Esophagus squamous epithelium (tissue), 5 donors: ENCODE measurements at regions not wholly inside any gene's neighbourhood (a gene's known extent, or its start where the extent isn't known, plus 50 kb on each side); places are given as distances from the start of the nearest gene placed in this dataset.

ENCODE experiments used
- DNase-seq: peaks from one replicate; lab custom pipeline; 2025; lab: John Stamatoyannopoulos, UW
- H3K27ac ChIP-seq, 4 donors: fragments of 200-600 bp; sonication (generic); one replicate each; pipeline ENCODE4 v1.5.1; 2016 to 2019; ENCODE audit warnings: mild to moderate bottlenecking in 1 of 4
- H3K27me3 ChIP-seq, 4 donors: fragments of 200-600 bp; sonication (generic); 1 replicate in 3 of 4; 2 replicates in 1 of 4; pipeline versions ENCODE4 v1.5.1 to v1.6.0; 2017 to 2021; ENCODE audit warnings: antibody characterized with exemption in 1 of 4
- H3K36me3 ChIP-seq, 3 donors: fragments of 200-600 bp; sonication (generic); one replicate each; pipeline ENCODE4 v1.5.1; 2016 to 2019
- H3K4me1 ChIP-seq, 3 donors: fragments of 200-600 bp; sonication (generic); one replicate each; pipeline ENCODE4 v1.5.1; 2017 to 2019
- H3K4me3 ChIP-seq, 4 donors: fragments of 200-600 bp; sonication (generic); 1 replicate in 3 of 4; 2 replicates in 1 of 4; pipeline ENCODE4 v1.5.1; 2016 to 2019; ENCODE audit warnings: mild to moderate bottlenecking in 2 of 4, moderate library complexity in 1 of 4
- H3K9me3 ChIP-seq, 3 donors: fragments of 200-600 bp; sonication (generic); one replicate each; pipeline ENCODE4 v1.5.1; 2016 to 2019
- POLR2A ChIP-seq, 4 donors: fragments of 450-650 bp; IDR thresholded peaks; one replicate each; pipeline ENCODE4 v1.6.1; 2017; ENCODE audit warnings: antibody characterized with exemption in 4 of 4, mild to moderate bottlenecking in 4 of 4, moderate library complexity in 3 of 4
- WGBS, 2 donors: methylation state at CpG; one replicate each; pipeline ENCODE4 v1.1.5; 2018; 5-methylcytosine and 5-hydroxymethylcytosine counted together
- intact Hi-C: fragments of 100-400 bp; cut with DNase I; formaldehyde crosslinking; loops from one replicate; pipeline ENCODE4 v1.15.0; 2022
- TF ChIP-seq, protein P1 (sequence below), 6 experiments: fragments of 450-650 bp in 4 of 6; fragments of 200-600 bp in 2 of 6; sonication (generic) in 2 of 6; IDR thresholded peaks; one replicate each; pipeline ENCODE4 v1.5.1; 2016 to 2019; ENCODE audit warnings: antibody characterized with exemption in 6 of 6, mild to moderate bottlenecking in 4 of 6, moderate library complexity in 4 of 6
- donor health status: DM: yes; HTN: yes; CAD: no.

- peaks cover 0 to 27% (median 18%) of the 10 kb centered on the region in 3 donors for H3K4me1 ChIP-seq
- no peak for TF ChIP-seq POLR2A (IDR thresholded peaks at IDR 0.05)
- TF ChIP-seq, protein P1, sequence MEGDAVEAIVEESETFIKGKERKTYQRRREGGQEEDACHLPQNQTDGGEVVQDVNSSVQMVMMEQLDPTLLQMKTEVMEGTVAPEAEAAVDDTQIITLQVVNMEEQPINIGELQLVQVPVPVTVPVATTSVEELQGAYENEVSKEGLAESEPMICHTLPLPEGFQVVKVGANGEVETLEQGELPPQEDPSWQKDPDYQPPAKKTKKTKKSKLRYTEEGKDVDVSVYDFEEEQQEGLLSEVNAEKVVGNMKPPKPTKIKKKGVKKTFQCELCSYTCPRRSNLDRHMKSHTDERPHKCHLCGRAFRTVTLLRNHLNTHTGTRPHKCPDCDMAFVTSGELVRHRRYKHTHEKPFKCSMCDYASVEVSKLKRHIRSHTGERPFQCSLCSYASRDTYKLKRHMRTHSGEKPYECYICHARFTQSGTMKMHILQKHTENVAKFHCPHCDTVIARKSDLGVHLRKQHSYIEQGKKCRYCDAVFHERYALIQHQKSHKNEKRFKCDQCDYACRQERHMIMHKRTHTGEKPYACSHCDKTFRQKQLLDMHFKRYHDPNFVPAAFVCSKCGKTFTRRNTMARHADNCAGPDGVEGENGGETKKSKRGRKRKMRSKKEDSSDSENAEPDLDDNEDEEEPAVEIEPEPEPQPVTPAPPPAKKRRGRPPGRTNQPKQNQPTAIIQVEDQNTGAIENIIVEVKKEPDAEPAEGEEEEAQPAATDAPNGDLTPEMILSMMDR (IDR thresholded peaks at IDR 0.05) = no peak
- no peaks in the 10 kb centered on the region for H3K36me3 ChIP-seq
- intact Hi-C loops = no loop called here
- H3K9me3 ChIP-seq = no peaks in the 10 kb centered on the region
- H3K27me3 ChIP-seq = no peaks in the 10 kb centered on the region
- H3K4me3 ChIP-seq = no peak overlapping the region
- H3K27ac ChIP-seq = no peak overlapping the region
- DNase-seq = no peak
Measured at GRCh38 chr5:67974471-67974870, 241.1 kb upstream of the PIK3R1 start.

DNA sequence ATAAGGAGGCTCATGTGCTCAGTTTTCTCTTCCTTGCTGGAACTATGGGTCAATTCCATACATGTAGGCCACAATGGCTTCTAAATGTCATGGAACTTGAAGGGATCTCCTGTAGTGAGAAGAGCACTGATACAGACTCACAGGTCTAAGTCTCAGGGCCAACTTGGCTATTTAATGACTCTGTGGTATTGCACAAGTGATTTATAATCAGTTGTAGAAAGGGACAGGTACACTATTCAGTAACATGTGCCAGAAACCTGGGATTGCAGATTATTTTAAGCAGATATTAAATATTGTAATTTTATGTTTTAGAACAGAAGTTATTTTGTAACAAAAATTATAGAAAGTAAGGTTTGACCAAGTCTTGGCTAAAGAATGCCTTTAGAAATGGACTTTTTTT is 241.5 kb upstream of the PIK3R1 start:
- Histone ChIP-seq H3K36me3 (no peaks in the 10 kb centered on the region), H3K9me3 (no peaks in the 10 kb centered on the region), H3K4me3 (no peak overlapping the region), H3K27me3 (no peaks in the 10 kb centered on the region), H3K27ac (no peak overlapping the region), H3K4me1 (peaks cover 0 to 27% (median 18%) of the 10 kb centered on the region in 3 donors)
- intact Hi-C loops = no loop called here
- no peak for TF ChIP-seq POLR2A (IDR thresholded peaks at IDR 0.05)
- TF ChIP-seq, protein P1 (IDR thresholded peaks at IDR 0.05) = no peak
- DNase-seq = no peak

DNA sequence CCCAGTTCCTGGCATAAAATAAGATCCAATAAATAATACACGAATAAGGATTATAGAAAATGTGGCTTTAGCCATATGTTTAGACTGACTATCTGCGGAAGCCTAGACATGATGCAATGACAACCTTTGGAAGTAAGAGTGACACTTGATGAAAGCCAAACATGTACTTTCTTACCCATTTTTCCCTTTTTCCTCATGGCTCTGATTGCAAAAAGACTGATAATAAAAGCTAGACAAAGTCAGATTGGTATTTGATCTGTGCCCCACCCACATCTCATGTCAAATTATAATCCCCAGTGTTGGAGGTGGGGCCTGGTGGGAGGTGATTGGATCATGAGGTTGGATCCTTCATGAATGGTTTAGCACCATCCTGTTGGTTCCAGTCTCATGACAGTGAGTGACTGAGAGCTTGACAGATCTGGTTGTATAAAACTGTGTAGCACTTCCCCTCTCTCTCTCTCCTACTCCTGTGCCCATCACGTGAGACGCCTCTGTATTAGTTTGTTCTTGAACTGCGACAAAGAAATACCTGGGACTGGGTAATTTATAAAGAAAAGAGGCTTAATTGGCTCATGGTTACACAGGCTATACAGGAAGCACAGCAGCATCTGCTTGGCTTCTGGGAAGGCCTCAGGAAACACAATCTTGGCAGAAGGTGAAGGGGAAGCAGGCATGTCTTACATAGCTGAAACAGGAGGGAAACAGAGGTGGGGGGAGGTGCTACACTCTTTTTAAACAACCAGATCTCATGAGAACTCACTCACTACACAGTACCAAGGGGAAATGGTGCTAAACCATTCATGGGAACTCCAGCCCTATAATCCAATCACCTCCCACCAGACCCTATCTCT is 243.4 kb upstream of the PIK3R1 start:
- Histone ChIP-seq H3K4me3 (no peak overlapping the region), H3K27me3 (no peaks in the 10 kb centered on the region), H3K9me3 (no peaks in the 10 kb centered on the region), H3K27ac (peak overlapping the region in 3 of 4 donors; percentile 49 to 77 (median 65)), H3K36me3 (no peaks in the 10 kb centered on the region), H3K4me1 (peaks cover 0 to 27% (median 18%) of the 10 kb centered on the region in 3 donors)
- no peak for TF ChIP-seq POLR2A (IDR thresholded peaks at IDR 0.05)
- TF ChIP-seq, protein P1 (IDR thresholded peaks at IDR 0.05) = no peak
- WGBS, 2 donors = 26 to 41% methylated on average over 5 of the region's 5 CpGs
- DNase-seq = no peak
- intact Hi-C loops = no loop called here

DNA sequence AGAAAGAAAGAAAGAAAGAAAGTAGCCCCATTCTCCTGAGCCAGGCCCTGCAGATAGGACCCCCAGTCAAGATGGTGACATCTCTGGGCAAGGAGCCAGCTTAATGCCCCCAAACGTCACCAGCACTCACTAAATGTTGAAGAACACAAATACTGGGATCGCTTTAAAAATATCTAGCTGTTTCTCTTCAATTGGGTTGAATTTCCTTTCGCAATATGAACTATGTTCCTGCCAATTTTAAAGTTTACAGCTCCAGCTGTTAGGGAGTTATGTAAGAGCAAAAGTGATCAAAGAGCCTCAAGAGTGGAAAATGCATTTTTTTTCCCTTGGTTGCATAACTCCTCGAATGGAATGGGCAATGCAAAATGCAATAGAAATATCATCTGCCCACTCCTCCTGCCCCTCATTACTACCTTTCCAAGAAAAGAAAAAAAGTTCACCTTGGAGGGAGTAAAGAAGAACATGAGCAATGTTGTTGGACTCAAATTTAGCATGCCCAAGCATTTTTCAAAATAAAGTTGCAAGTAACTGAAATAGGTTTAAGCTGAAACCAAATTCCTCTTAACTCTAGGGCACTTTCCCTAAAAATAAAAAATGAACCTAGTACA is 244.2 kb upstream of the PIK3R1 start:
- no peak for TF ChIP-seq POLR2A (IDR thresholded peaks at IDR 0.05)
- TF ChIP-seq, protein P1 (IDR thresholded peaks at IDR 0.05) = no peak
- WGBS, 2 donors = 17 to 27% methylated on average over 4 of the region's 4 CpGs
- Histone ChIP-seq H3K36me3 (no peaks in the 10 kb centered on the region), H3K4me1 (peaks cover 0 to 27% (median 18%) of the 10 kb centered on the region in 3 donors), H3K4me3 (no peak overlapping the region), H3K27ac (peak overlapping the region in 3 of 4 donors; percentile 65 to 77 (median 74)), H3K9me3 (no peaks in the 10 kb centered on the region), H3K27me3 (no peaks in the 10 kb centered on the region)
- DNase-seq = no peak
- intact Hi-C loops = no loop called here

DNA sequence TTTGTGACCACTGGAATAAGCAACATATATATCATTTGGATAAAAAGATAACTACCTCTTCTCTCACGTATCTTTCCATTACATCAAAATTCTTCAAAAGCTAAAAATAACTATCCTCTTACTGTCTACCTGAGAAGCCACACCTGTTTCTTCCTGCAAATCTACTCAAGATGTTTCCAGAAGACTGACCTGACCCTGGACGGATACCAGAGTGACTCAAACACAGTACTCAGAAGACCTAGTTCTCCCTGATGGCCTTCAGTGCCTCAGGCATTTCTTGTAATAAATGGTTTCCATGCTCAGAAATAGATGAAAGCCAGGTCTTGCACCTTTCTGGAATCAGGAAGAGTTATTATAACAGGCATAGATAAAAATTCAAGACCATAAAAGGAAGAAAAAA is 245.9 kb upstream of the PIK3R1 start:
- Histone ChIP-seq H3K27me3 (no peaks in the 10 kb centered on the region), H3K27ac (no peak overlapping the region), H3K4me3 (no peak overlapping the region), H3K4me1 (peaks cover 0 to 42% (median 28%) of the 10 kb centered on the region in 3 donors), H3K36me3 (no peaks in the 10 kb centered on the region), H3K9me3 (no peaks in the 10 kb centered on the region)
- DNase-seq = no peak
- TF ChIP-seq, protein P1 (IDR thresholded peaks at IDR 0.05) = no peak
- TF ChIP-seq POLR2A (IDR thresholded peaks at IDR 0.05) = no peak
- intact Hi-C loops = no loop called here
- 58 to 67% methylated on average over 2 of the region's 2 CpGs for WGBS, 2 donors
